ENCODE measurements at regions not wholly inside any gene's neighbourhood (a gene's known extent, or its start where the extent isn't known, plus 50 kb on each side); places are given as distances from the start of the nearest gene placed in this dataset.
A peak's percentile ranks its signal among the peaks of the same experiment; 100 is the strongest.
"Not testable (repeated sequence)": the region's sequence is repeated elsewhere in the genome, so short reads cannot be mapped to it uniquely, and the experiment has no call there.

DNA sequence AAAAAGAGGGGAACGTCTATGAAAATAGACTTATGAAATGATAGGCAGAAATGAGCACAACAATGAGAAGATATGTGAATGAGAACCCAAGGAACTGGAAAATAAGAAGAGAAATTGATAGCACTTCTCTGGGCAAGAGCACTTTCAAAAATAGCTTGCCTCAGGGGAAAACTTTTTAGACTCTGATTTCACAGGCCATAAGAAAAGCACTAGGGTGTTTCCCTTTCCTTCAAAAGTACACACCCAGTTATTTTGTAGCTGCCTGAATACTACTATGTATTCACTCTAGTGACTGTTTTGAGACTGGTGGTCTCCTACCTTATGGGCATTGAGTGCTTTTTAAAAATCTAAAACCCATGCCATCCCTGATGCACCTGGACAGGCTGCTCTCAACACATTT lies 172.3 kb upstream of the SOX6 start:
- DNase-seq (ENCODE audit: low spot score), result no peak

DNA sequence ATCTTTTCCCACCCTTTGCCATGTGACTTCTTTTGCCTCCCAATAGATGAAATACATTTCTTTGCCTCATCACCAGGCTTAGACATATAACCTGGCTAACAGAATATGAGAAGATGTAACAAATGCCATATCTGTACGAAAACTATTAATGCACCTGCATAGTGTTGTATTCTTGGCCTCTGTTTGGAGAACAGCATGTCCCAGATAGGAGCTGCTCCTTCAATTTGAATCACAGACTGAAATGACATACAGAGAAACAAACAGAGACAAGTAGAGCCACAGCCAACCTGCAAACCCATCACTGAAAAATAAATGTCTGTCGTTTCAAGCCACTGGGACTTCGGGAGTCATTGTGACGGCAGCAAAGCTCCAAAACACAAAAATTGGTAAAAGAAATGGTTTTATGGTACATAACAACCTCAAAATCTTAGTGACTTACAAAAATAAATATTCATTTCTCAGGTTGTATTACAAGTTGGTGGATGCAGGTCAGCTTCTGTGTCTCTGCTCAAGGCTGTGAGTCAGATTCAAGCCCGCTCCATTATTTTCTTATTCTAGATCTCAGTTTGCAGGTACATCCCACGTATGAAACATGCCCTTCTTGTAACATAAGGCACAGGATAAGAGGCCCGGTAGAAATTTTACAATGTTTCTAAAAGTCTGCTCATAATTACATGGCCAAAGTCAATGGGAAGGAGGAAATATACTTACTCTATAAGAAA lies 171.3 kb upstream of the SOX6 start:
- no peak for DNase-seq (ENCODE audit: low spot score)

DNA sequence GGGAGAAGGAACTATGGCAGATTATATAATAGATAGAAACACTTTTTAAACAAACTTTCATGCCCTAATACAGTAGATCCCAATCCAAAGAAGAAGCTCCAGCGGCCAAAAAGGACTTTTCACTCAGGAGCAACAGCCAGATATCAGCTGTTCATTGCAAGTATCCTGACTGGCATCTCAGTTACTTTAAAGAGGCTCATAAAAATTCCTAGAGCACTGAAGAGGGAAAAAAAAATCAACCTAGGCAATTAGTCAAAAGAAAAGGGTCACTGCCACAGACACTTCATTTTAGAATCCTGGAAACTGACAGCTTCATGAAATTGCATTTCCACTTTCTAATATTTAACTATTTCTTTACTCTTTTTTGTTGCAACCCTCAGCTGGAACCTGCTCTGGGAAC lies 170.6 kb upstream of the SOX6 start:
- DNase-seq (ENCODE audit: low spot score), result no peak

DNA sequence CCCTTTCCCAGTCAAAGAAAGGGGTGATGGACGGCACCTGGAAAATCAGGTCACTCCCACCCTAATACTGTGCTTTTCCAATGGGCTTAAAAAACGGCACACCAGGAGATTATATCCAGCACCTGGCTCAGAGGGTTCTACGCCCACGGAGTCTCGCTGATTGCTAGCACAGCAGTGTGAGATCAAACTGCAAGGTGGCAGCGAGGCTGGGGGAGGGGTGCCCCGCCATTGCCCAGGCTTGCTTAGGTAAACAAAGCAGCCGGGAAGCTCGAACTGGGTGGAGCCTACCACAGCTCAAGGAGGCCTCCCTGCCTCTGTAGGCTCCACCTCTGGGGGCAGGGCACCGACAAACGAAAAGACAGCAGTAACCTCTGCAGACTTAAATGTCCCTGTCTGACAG lies 164.4 kb upstream of the SOX6 start:
- DNase-seq (ENCODE audit: low spot score), result not testable (repeated sequence)

DNA sequence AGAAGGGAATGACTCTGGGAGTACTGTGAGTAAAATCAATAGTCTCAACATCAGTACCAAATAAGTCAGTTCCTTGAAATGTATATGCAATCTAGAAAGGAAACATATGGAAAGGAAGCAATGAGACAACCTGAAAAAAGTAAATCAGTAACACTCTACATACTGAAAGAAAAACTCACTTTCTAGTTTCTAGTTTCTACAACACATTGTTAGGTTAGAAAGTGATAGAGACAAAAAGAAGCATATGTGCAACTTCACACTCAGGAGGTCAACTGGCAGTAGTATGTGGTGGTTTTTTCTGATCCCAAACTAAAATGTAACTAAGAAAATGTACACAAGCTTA lies 156.5 kb upstream of the SOX6 start:
- peak; percentile 13 for DNase-seq (ENCODE audit: low spot score)

DNA sequence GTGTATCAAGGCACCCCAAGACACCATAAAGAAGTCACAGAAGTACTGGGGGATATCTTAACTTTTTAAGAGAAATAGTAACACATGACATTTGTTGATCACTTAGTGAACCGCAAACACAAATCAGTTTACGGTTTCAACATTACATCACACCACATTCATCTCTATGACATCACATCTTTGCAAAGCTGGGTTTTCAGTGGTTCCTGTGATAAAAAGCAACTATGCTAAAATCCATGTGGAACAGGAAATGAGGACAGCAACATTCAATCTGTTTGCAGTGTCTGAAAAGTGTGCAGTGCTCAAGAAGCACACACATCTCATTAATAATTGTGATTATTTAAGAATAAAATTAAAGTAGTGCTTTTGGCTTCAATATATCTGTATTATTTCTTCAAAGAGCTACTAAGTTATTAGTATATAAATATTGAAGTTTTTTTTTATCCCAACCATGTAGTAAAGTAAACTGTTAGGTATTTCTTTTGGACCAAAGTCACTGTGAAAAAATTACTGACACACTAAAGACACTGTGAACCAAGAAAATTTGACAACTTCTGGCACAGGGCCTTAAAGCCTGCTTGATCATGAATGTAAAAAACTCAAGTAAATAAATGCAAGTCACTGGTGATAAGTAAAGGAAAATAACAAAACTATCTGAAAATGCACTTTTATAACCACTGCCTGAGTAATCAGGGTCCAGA lies 156.0 kb upstream of the SOX6 start:
- DNase-seq (ENCODE audit: low spot score), result no peak

DNA sequence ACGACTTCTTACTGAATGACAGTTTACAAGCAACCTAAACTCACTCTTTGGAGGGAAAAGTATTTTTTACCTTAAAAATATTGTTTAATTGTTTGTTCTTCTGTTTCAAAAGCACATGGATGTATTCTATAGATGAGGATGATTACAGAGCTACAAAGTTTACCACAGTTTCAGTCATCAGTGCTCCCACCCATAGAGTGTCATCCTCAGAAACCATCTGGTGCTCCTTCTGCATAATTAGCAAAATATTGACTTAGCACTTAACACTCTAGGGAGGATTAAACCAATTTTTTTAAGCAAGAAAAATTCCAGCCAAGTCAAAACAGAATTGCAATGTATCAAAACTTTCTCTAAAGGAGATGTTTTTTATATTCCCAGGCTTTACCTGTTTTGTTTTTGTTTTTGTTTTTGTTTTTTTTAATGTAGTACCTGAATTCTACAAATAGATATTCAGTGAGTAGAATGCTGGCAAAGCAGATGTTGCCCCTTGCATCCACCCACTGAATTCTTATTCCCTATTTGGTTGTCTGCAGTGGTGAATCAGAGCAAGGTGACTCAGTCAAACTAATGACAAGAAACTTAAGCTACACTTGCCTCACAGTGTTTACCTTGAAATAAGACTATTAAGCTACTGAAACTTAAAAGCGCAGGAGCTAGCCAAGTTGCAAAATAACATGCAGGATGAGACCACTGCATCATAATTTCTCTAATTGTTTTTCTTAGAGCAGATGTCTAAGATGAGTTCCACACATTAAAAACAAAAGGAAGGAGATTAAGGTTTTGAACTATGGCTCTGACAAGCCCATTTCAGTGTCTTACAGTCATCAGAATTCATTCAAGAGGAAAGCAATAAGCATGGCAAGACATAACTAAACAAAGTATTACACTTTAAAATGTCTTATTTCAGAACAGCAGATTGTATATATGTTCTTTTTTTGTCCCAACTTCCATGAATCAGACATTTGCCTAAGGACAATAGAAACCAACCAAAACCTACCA lies 155.1 kb upstream of the SOX6 start:
- no peak for DNase-seq (ENCODE audit: low spot score)

DNA sequence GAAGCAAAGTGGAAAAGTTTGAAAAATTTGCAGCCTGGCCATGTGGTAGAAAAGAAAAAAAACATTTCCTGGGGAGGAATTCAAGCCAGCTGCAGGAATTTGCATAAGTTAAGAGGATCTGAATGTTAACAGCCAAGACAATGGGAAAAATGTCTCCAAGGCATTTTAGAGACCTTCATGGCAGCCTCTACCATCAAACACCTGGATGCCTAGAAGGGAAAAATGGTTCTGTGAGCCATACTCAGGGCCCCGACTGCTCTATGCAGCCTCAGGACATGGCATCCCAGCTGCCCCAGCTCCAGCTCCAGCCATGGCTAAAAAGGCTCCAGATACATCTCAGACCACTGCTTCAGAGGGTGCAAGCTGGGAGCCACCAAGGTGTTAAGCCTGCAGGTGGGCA lies 149.1 kb upstream of the SOX6 start:
- no peak for DNase-seq (ENCODE audit: low spot score)

DNA sequence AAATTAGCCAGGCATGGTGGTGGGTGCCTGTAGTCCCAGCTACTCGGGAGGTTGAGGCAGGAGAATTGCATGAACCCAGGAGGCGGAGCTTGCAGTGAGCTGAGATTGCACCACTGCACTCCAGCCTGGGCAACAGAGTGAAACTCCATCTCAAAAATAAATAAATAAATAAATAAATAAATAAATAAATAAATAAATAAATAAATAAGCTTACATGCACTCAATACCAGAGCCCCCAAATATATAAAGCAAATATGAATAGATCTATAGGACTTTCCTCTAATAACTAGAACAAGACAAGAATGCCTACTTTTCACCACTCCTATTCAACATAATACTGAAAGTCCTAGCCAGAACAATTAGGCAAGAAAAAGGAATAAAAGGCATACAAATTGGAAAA lies 147.5 kb upstream of the SOX6 start:
- not testable (repeated sequence) for DNase-seq (ENCODE audit: low spot score)

DNA sequence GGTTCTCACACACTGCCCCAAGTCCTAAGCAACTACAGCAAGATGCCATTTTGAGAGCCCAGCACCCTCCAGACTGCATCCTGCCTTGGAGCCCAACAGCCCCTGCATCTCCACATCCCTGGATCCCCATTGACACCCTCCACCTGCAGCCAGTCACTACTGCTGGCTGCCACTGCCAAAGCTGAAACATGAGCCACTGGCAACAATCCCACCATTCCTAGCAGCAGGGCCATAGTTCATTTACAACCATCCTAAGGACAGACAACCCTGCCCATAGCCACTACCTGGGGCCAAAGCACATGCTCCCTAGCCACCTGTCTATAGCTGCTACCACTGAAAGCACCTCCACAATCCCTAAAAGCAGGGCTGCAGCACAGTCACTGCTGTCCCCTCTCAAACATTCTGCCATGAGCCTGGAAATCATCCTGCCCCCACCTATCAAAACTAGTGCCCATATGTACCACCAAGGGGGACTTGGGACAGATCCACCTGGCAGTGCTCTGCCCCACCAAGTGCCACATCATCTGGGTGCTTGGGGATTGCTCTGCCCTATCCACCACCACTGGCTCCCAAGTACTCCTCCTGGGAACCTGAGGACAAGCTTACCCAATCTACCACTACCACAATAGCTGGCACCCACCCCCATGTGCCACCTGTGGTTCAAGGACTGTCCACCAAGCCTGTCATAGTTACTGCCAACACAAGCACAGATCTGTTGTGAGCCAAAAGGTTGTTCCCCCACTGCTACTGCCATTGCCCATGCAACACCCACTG lies 138.8 kb upstream of the SOX6 start:
- DNase-seq (ENCODE audit: low spot score), result no peak

DNA sequence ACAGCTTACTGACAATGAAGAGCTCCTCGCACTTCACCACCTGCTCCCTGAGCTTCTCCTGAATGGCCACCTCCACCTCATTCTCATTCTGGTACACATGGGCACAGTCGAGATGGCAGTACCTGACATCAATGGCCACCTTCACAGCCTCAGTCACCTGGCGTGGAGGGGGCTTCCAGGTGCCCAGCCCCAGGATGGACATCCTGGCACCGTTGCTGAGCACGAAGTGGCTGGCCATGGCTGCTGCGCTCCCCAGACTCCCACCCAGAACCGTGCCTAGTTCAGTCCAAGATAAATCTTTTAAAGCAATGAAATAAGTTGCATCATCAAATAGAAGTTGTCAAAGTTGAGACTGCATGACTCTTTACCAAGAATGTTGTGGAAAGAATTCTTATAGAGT lies 128.1 kb upstream of the SOX6 start:
- DNase-seq (ENCODE audit: low spot score), result no peak

DNA sequence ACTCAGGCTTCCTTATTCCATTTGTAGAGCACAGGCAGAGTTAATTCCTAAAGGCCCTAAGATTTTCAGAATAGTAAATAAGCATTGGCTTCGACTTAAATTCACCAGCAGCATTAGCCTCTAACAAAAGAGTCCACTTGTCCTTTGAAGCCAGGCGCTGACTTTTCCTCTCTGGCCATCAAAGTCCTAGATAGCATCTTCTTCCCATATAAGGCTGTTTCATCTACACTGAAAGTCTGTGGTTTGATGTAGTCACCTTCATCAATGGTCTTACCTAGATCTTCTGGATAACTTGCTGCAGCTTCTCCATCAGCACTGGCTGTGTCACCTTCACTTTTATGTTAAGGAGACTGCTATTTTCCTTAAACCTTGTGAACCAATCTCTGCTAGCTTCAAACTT lies 118.3 kb upstream of the SOX6 start:
- DNase-seq (ENCODE audit: low spot score), result no peak

DNA sequence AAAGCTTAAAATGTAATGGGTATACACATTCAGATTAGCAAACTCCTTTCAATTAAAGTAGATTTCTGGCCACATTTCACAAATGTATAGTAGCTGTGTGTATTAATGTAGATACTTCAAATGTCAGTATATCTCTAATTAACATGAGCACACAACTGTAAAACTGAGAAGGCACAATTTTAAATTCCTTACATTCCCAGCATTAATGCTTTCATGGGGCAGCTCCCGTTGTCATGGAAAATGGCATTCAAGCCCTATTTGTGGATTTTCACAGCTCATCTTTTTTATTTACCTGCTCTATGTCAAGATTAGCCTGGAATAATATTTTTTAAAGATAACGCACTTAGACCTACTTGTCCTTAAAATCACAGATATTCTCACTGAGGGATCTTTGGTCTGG lies 113.6 kb upstream of the SOX6 start:
- DNase-seq (ENCODE audit: low spot score), result no peak

DNA sequence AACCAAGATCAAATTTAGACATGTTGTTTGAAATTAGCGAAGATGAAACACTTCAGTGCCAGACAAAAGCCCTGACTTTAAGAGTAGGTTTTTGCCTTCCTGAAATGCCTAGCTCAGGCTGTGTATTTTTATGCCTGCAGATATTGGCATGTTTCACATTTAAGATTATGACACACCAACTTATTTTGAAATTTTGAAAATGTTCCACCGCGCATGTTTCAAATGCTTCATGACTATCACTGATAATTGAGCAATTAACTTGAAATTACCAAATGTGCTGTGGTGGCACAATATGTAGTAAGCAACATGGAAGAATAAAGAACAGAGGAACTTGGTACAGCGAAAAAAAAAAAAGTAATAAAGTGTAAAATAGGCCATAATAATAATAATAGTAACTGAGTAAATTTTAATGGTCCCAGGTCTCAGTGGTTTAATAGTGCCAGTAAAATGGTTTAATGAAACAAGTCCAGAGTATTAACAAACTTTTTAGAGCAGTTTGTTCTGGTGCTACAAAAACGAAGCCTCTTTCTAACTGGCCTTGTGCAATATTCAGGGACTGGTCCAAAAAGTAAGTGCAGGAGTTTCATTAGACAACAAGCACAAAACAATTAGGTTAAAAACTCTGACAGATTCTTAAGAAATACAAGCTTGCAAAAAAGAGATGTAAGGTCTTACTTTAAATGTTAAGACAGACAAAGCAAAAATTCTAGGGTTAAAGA lies 112.5 kb upstream of the SOX6 start:
- DNase-seq (ENCODE audit: low spot score), result no peak

DNA sequence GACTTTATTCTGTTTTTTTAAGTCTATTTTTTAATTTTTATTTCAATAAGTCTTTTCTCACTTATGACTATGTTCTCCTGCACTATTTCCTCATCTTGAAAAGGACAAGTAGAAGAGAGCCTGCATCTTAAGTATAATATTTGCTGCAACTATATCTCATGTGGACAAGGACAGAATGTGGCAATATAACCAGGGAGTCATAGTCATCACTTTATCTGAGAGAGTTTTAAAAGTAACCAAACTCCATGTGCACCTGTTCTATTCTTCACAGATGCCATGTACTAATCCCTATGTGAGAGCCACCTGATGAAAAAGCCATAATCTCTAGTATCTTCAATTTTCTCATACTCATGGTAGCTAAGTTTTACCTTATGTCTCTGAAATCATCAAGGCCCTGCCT lies 104.2 kb upstream of the SOX6 start:
- no peak for DNase-seq (ENCODE audit: low spot score)

DNA sequence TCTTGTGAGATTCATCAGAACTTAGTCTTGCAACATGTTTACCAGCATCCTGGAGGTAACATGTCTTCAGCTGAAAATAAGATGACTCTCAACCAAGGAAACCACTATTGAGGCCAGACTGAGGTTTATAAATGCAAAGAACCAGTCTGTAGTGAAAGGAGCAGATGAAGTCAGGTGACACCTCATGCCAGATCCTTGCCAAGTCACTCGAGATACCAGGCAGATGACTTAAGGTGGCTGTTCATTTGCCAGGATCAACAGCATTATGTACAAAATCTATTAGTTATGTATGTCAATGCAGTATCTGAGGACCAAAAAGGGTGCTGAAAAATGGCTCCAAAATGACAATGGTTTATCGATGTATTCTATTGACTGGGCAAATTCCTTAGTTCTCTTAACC lies 100.0 kb upstream of the SOX6 start:
- no peak for DNase-seq (ENCODE audit: low spot score)

DNA sequence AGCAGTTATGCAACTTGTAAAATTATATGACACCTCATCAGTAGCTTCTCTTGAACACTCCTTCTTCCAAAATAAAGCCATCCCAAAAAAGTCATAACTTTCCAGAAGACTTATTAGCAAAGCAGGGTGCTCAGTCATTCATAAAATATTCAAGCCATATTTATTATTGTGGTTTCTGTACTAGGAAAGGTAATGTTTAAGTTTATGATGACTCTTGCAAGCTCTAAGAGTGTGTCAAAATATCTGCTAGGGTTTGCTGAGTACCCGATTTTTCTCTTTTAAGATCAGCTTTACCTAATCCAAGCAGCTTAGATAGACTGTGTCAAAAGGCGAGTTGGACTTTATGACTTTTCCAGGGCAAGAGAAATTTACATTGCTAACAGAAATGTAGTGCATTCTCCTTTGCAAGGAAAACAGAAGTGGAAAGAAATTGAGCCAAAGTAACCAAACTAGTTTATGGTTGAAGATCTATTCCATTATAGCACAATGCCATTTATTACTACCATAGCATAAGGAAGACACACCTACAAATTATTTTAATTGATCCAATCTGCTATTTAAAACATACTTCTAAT lies 98.0 kb upstream of the SOX6 start:
- DNase-seq (ENCODE audit: low spot score), result no peak

DNA sequence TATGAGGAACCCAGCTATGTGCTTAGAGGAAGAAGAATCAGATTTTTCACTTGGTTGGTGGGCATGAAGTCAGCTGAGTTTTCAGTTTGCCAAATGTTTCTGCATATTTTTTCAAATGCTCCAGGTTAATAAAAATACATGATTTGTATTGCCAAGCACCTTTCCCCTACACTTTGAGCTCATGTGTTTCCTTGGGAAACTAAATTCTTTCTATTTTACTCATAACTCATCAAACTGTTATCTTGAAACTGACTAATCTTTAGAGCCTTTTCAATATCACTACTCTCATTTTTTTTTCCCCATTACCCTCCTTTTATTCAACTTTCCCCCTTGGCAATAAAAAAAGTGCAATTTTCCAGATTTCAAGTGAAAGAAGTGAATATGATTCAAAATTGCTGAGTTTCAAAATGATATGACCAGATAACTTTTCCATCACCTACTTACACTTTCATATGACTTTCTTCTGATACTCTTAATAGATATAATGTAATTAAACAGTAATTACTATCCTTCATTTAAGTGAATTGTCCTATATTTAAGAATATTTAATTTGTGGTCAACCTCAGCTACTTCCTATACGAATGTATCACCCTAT lies 91.9 kb upstream of the SOX6 start:
- no peak for DNase-seq (ENCODE audit: low spot score)

DNA sequence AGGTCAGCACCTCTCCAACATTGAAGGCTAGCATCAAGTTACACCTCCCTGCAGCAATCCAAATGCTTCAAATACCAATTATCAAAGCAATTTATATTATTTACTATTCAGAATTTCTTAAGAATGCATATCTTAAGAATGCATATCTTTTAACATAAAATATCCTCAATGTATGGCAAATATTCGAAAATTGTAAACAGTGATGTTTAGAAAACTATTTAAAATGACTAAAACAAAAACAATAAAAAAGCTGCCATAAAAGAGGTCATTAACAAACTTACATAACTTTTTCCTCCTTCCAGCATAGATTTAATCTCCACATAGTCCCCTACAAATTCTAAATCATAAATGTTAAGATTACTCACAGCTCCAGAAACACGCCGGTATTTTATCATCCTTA lies 85.1 kb upstream of the SOX6 start:
- no peak for DNase-seq (ENCODE audit: low spot score)

DNA sequence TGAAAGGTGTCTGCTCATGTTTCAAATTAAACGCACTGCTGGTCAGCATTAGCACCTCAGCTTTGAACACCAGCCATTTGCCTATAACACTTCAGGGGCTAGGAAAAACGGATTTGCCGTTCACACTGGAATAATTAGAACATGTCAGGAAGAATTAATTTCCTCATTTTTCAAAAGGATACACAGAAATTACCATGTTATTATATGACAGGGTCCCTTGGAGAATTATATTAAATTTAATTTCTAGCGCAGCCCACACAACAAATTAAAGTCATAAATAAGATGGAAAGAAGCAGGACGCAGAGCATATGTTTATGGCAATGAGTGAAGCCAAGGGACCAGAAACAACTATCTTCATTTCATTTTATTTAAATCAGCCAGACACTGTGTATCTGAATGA lies 83.8 kb upstream of the SOX6 start:
- DNase-seq (ENCODE audit: low spot score), result no peak

DNA sequence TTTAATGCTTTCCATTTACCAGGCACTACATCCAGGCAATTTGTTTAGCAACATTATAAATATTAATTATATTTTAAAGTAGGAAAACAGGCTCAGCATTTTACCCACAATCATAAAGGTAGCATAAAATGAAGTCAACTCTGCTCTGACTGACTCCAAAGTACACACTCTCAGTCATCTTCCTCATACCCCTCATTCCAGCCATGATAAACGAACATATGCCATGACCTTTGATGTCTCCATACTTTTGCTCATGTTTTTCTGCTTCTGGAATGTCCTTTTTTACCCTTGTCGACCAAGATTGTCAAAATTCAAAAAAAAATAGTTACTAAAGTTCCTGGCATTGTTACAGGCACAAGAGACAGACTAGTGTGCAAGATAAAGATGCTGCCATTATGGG lies 77.7 kb upstream of the SOX6 start:
- DNase-seq (ENCODE audit: low spot score), result no peak
